Immature natural killer cell (primary cell): ENCODE measurements at regions not wholly inside any gene's neighbourhood (a gene's known extent, or its start where the extent isn't known, plus 50 kb on each side); places are given as distances from the start of the nearest gene placed in this dataset.

Experiments
- DNase-seq, 3 donors: peaks; one replicate each; pipeline ENCODE4 v3.0.0; 2022; ENCODE audit warnings: mixed read lengths in 1 of 3
- H3K27ac Mint-ChIP-seq, 6 donors: one replicate each; pipeline ENCODE4 v1.8.0; 2020; ENCODE audit warnings: mixed read lengths in 6 of 6, mild to moderate bottlenecking in 5 of 6, inconsistent platforms in 4 of 6, moderate library complexity in 3 of 6
- H3K27me3 Mint-ChIP-seq, 3 donors: one replicate each; pipeline ENCODE4 v1.8.0; 2020 to 2021; ENCODE audit warnings: low read depth in 3 of 3, mild to moderate bottlenecking in 3 of 3, mixed read lengths in 3 of 3, moderate library complexity in 3 of 3, inconsistent platforms in 1 of 3
- H3K36me3 Mint-ChIP-seq, 3 donors: one replicate each; pipeline ENCODE4 v1.8.0; 2020; ENCODE audit warnings: mixed read lengths in 3 of 3, inconsistent platforms in 2 of 3, mild to moderate bottlenecking in 2 of 3
- H3K4me1 Mint-ChIP-seq, 2 donors: one replicate each; pipeline ENCODE4 v1.8.0; 2020; ENCODE audit warnings: inconsistent platforms in 2 of 2, mild to moderate bottlenecking in 2 of 2, mixed read lengths in 2 of 2, moderate library complexity in 1 of 2
- H3K4me3 Mint-ChIP-seq, 5 donors: one replicate each; pipeline ENCODE4 v1.8.0; 2020; ENCODE audit warnings: mild to moderate bottlenecking in 5 of 5, mixed read lengths in 5 of 5, inconsistent platforms in 3 of 5, moderate library complexity in 3 of 5
- H3K9me3 Mint-ChIP-seq, 6 donors: one replicate each; pipeline ENCODE4 v1.8.0; 2020; ENCODE audit warnings: mild to moderate bottlenecking in 6 of 6, mixed read lengths in 6 of 6, inconsistent platforms in 4 of 6, moderate library complexity in 3 of 6

GRCh38 chr9:79896390-79896980, 324.7 kb downstream of the TLE4 start:
- Mint-ChIP-seq H3K4me3 (no peak overlapping the region), H3K36me3 (no peaks in the 10 kb centered on the region), H3K27me3 (no peaks in the 10 kb centered on the region), H3K4me1 (no peaks in the 10 kb centered on the region), H3K9me3 (no peaks in the 10 kb centered on the region), H3K27ac (no peak overlapping the region)
- DNase-seq, result no peak

DNA sequence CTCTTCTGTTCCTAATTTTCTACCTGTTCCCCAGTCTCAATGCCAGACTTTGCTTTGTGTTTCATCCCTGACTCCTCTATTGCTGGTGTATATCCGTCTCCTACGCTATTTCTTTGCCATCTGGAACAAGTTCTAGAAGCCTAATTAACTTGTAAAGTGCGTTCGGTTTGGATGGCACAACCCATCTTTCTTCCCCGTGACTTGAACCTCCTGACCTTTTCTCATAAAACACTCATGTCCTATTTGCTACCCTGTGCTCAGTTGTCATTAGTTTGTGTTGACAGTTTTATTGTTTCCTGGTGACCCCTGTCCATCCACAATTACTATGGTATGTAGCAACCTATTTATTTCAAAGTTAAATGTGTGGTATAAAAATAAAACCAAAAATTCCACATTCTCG, 323.5 kb downstream of the TLE4 start:
- no peaks in the 10 kb centered on the region for H3K4me1 Mint-ChIP-seq
- H3K4me3 Mint-ChIP-seq, result no peak overlapping the region
- H3K36me3 Mint-ChIP-seq, result no peaks in the 10 kb centered on the region
- H3K27me3 Mint-ChIP-seq, result no peaks in the 10 kb centered on the region
- no peaks in the 10 kb centered on the region for H3K9me3 Mint-ChIP-seq
- no peak for DNase-seq
- H3K27ac Mint-ChIP-seq, result no peak overlapping the region

- H3K27me3 Mint-ChIP-seq, result no peaks in the 10 kb centered on the region
- no peak overlapping the region for H3K4me3 Mint-ChIP-seq
- DNase-seq, result no peak
- H3K36me3 Mint-ChIP-seq, result no peaks in the 10 kb centered on the region
- peaks cover 12% of the 10 kb centered on the region in 2 donors for H3K4me1 Mint-ChIP-seq
- H3K9me3 Mint-ChIP-seq, result no peaks in the 10 kb centered on the region
- no peak overlapping the region for H3K27ac Mint-ChIP-seq
These were observed 317.6 kb downstream of the TLE4 start for GRCh38 chr9:79889369-79889768.

GRCh38 chr9:79885093-79885857, 313.5 kb downstream of the TLE4 start:
- Mint-ChIP-seq H3K27me3 (peaks cover 2 to 5% (median 5%) of the 10 kb centered on the region in 3 donors), H3K9me3 (peaks cover 0 to 1% (median 0%) of the 10 kb centered on the region in 6 donors), H3K4me3 (peak overlapping the region in 3 of 5 donors; percentile 8 to 18 (median 9)), H3K27ac (peak overlapping the region in 1 of 6 donors; percentile 59), H3K36me3 (no peaks in the 10 kb centered on the region), H3K4me1 (peaks cover 50 to 52% of the 10 kb centered on the region in 2 donors)
- DNase-seq, result no peak

- DNase-seq, result no peak
- peaks cover 52 to 55% of the 10 kb centered on the region in 2 donors for H3K4me1 Mint-ChIP-seq
- peaks cover 2 to 5% (median 5%) of the 10 kb centered on the region in 3 donors for H3K27me3 Mint-ChIP-seq
- peaks cover 0 to 3% (median 0%) of the 10 kb centered on the region in 6 donors for H3K9me3 Mint-ChIP-seq
- H3K27ac Mint-ChIP-seq, result peak overlapping the region in 4 of 6 donors; percentile 26 to 51 (median 32)
- H3K4me3 Mint-ChIP-seq, result peak overlapping the region; percentile 37 to 92 (median 88)
- no peaks in the 10 kb centered on the region for H3K36me3 Mint-ChIP-seq
These were observed 312.8 kb downstream of the TLE4 start for GRCh38 chr9:79884546-79884945.

GRCh38 chr9:79883073-79883645, 311.4 kb downstream of the TLE4 start:
- Mint-ChIP-seq H3K4me1 (peaks cover 55 to 69% of the 10 kb centered on the region in 2 donors), H3K9me3 (peaks cover 0 to 3% (median 0%) of the 10 kb centered on the region in 6 donors), H3K36me3 (peaks cover 0 to 2% (median 0%) of the 10 kb centered on the region in 3 donors), H3K27ac (peak overlapping the region in 5 of 6 donors; percentile 60 to 82 (median 74)), H3K27me3 (peaks cover 2 to 5% (median 5%) of the 10 kb centered on the region in 3 donors), H3K4me3 (peak overlapping the region; percentile 78 to 92 (median 88))
- DNase-seq, result peak; percentile 66 to 78 (median 74)

DNA sequence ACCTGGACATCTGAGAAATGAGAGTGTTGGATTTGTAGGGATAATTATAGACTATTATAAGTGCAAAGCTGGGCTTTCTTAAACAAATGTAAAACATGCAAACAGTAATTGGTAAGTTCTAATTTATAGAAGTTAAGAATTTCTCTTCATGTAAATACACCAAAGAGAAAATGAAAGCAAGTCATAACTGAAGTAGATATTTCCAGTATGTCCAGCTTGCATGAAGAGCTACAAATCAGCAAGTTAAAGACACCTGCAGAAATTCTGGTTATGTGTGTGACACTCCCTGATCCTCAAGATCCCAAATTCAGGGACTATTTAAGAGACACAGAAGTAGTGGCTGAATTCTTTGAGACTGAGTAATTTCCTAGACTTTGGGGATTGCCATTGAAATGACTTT, 308.9 kb downstream of the TLE4 start:
- Mint-ChIP-seq H3K9me3 (peaks cover 0 to 3% (median 0%) of the 10 kb centered on the region in 6 donors), H3K4me1 (peaks cover 57 to 74% of the 10 kb centered on the region in 2 donors), H3K27ac (no peak overlapping the region), H3K27me3 (peaks cover 5% of the 10 kb centered on the region in 3 donors), H3K36me3 (peaks cover 0 to 3% (median 0%) of the 10 kb centered on the region in 3 donors), H3K4me3 (peak overlapping the region in 3 of 5 donors; percentile 1 to 41 (median 12))
- DNase-seq, result no peak

- H3K4me3 Mint-ChIP-seq, result no peak overlapping the region
- H3K4me1 Mint-ChIP-seq, result peaks cover 32 to 49% of the 10 kb centered on the region in 2 donors
- peaks cover under 1 to 7% (median 5%) of the 10 kb centered on the region in 3 donors for H3K27me3 Mint-ChIP-seq
- H3K27ac Mint-ChIP-seq, result peak overlapping the region in 1 of 6 donors; percentile 29
- peaks cover 0 to 4% (median 3%) of the 10 kb centered on the region in 3 donors for H3K36me3 Mint-ChIP-seq
- DNase-seq, result no peak
- H3K9me3 Mint-ChIP-seq, result peaks cover 0 to 3% (median 0%) of the 10 kb centered on the region in 6 donors
These were observed 306.3 kb downstream of the TLE4 start for GRCh38 chr9:79877943-79878602.

DNA sequence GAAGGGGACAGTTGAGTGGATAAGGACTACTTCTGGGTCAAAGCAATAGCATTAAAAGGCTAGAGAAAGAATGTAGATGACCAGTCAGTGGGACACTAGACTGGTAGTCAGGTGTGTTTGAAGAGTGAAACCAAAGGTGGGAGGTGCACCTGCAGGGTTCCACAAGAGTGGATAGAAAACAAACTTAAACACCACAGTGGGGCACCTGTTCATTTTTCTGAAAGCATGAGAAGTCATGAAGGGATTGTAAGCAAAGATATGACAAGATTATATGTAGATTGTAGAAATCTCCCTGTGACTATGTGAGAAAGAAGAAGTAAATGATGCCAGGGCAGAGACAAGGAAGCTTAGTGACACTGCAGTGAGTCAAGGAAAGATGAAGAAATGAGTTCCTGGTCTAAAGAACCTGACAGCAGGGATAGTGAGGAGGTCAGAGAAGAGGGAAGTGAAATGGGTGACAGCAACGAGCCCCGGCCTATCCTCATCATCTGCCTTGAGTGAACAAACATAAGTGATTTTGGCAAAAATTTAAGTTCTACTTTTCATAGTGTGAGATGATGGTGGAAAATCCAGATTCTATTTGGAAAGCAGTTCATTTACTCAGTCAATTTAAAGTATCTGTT, 296.9 kb downstream of the TLE4 start:
- Mint-ChIP-seq H3K27ac (no peak overlapping the region), H3K4me1 (peaks cover 0 to 4% of the 10 kb centered on the region in 2 donors), H3K27me3 (peaks cover 0 to 3% (median 2%) of the 10 kb centered on the region in 3 donors), H3K4me3 (no peak overlapping the region), H3K36me3 (peaks cover 0 to 1% (median 0%) of the 10 kb centered on the region in 3 donors), H3K9me3 (no peaks in the 10 kb centered on the region)
- no peak for DNase-seq

- H3K27ac Mint-ChIP-seq, result no peak overlapping the region
- no peak for DNase-seq
- H3K36me3 Mint-ChIP-seq, result peaks cover 0 to 8% (median 0%) of the 10 kb centered on the region in 3 donors
- peaks cover 12 to 13% of the 10 kb centered on the region in 2 donors for H3K4me1 Mint-ChIP-seq
- H3K27me3 Mint-ChIP-seq, result peaks cover 0 to 3% (median 3%) of the 10 kb centered on the region in 3 donors
- H3K4me3 Mint-ChIP-seq, result no peak overlapping the region
- H3K9me3 Mint-ChIP-seq, result peaks cover 0 to 12% (median 2%) of the 10 kb centered on the region in 6 donors
These were observed 291.4 kb downstream of the TLE4 start for GRCh38 chr9:79862921-79863890.

DNA sequence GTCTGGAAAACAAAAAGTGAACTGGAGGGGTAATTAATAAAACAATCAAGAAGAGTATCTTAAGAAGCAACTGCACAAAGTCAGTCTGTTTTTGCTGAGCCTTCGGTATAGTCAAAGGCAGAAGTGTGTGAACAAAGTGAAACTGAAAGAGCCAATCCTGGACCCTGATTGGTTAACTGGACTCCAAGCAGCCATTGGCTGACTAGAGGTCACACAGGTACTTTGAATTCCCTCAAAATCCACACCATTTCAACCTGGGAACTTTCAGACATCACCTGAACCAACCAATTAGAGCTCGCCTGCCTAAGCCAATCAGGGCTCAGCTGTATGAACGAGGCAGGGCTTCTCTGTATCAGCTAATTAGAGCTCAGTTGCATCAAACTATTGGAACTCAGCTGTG, 286.7 kb downstream of the TLE4 start:
- Mint-ChIP-seq H3K27ac (peak overlapping the region; percentile 81 to 93 (median 88)), H3K36me3 (peaks cover 0 to 15% (median 3%) of the 10 kb centered on the region in 3 donors), H3K9me3 (peaks cover 0 to 12% (median 2%) of the 10 kb centered on the region in 6 donors), H3K27me3 (peaks cover 0 to 1% (median 0%) of the 10 kb centered on the region in 3 donors), H3K4me3 (peak overlapping the region; percentile 71 to 85 (median 82)), H3K4me1 (peaks cover 19 to 27% of the 10 kb centered on the region in 2 donors)
- DNase-seq, result peak; percentile 43 to 53 (median 46)

GRCh38 chr9:79857188-79857587, 285.4 kb downstream of the TLE4 start:
- no peaks in the 10 kb centered on the region for H3K27me3 Mint-ChIP-seq
- H3K27ac Mint-ChIP-seq, result peak overlapping the region in 5 of 6 donors; percentile 34 to 90 (median 70)
- DNase-seq, result no peak
- H3K4me1 Mint-ChIP-seq, result peaks cover 19 to 27% of the 10 kb centered on the region in 2 donors
- H3K9me3 Mint-ChIP-seq, result peaks cover 0 to 11% (median 2%) of the 10 kb centered on the region in 6 donors
- peak overlapping the region in 3 of 5 donors; percentile 12 to 64 (median 64) for H3K4me3 Mint-ChIP-seq
- H3K36me3 Mint-ChIP-seq, result peaks cover 0 to 7% (median 3%) of the 10 kb centered on the region in 3 donors
